ENCODE measurements at regions not wholly inside any gene's neighbourhood (a gene's known extent, or its start where the extent isn't known, plus 50 kb on each side); places are given as distances from the start of the nearest gene placed in this dataset.

DNA sequence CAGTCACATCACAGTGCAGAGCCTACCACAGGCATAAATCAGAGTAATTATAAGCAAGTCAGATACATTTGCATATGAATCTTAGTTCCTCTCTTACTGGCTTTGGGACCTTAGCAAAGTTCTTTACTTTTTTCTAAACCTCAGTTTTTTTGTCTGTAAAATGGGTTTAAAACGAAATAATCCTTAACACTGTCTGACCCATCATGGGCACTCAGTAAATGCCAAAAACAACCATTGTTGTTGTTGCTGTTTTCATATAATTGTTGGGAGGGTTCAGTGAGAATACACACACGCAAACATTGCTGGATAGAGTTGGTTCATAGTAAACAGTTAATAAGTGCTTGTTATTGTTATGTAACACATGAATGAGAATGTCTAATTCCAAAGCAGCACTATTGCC, 184.9 kb downstream of the BLID start:
- TF ChIP-seq POLR2A (IDR thresholded peaks at IDR 0.05) (no peak), EP300 (IDR thresholded peaks at IDR 0.05) (no peak), POLR2AphosphoS5 (IDR thresholded peaks at IDR 0.05) (no peak)
